CD14-positive monocyte (primary cell): ENCODE measurements at regions not wholly inside any gene's neighbourhood (a gene's known extent, or its start where the extent isn't known, plus 50 kb on each side); places are given as distances from the start of the nearest gene placed in this dataset.

Experiments
- DNase-seq, 3 donors: peaks; one replicate each; pipeline ENCODE4 v3.0.0-alpha.2; 2011 to 2022
- H2AFZ ChIP-seq: 2 replicates; pipeline ENCODE4 v1.6.0; 2012; ENCODE audit warnings: mild to moderate bottlenecking, low read depth, low read length, inconsistent platforms; ENCODE audit not compliant: insufficient read depth, poor library complexity, severe bottlenecking
- H3K27ac ChIP-seq, 2 donors: 1 replicate in 1 of 2; 2 replicates in 1 of 2; pipeline ENCODE4 v1.5.1; 2012 to 2013; ENCODE audit warnings: low read length in 2 of 2, control low read depth in 1 of 2, inconsistent platforms in 1 of 2, low read depth in 1 of 2, mild to moderate bottlenecking in 1 of 2
- H3K27me3 ChIP-seq, 2 donors: one replicate each; pipeline versions ENCODE4 v1.6.0 to v1.6.1; 2011 to 2013; ENCODE audit warnings: low read length in 2 of 2; ENCODE audit not compliant: control insufficient read depth in 2 of 2, insufficient read depth in 2 of 2
- H3K36me3 ChIP-seq, 2 donors: replicated peaks in 1 of 2; 1 replicate in 1 of 2; 2 replicates in 1 of 2; pipeline versions ENCODE4 v1.5.1 to v1.6.1; 2012 to 2013; ENCODE audit warnings: low read length in 2 of 2, control low read depth in 1 of 2, inconsistent platforms in 1 of 2, mild to moderate bottlenecking in 1 of 2; ENCODE audit not compliant: insufficient read depth in 2 of 2, control insufficient read depth in 1 of 2
- H3K4me1 ChIP-seq, 2 donors: 1 replicate in 1 of 2; 2 replicates in 1 of 2; pipeline versions ENCODE4 v1.5.1 to v1.6.1; 2012 to 2013; ENCODE audit warnings: low read length in 2 of 2, control low read depth in 1 of 2, inconsistent platforms in 1 of 2, mild to moderate bottlenecking in 1 of 2, moderate library complexity in 1 of 2; ENCODE audit not compliant: insufficient read depth in 2 of 2, control insufficient read depth in 1 of 2
- H3K4me2 ChIP-seq: replicated peaks from 2 replicates; pipeline ENCODE3; 2012; ENCODE audit warnings: low read length, moderate library complexity, mild to moderate bottlenecking; ENCODE audit not compliant: poor library complexity, severe bottlenecking; ENCODE audit errors: extremely low read depth
- H3K4me3 ChIP-seq, 3 experiments: fragments of 200-600 bp in 1 of 3; sonication (generic) in 1 of 3; replicated peaks in 1 of 3; 1 replicate in 2 of 3; 2 replicates in 1 of 3; pipeline ENCODE4 v1.5.1; 2011 to 2013; ENCODE audit warnings: low read length in 3 of 3, mild to moderate bottlenecking in 3 of 3, control low read depth in 2 of 3, low read depth in 2 of 3, inconsistent platforms in 1 of 3, moderate library complexity in 1 of 3
- H3K79me2 ChIP-seq: 2 replicates; pipeline ENCODE4 v1.6.0; 2012; ENCODE audit warnings: mild to moderate bottlenecking, control low read depth, inconsistent platforms, low read length, moderate library complexity; ENCODE audit not compliant: insufficient read depth
- H3K9ac ChIP-seq: 2 replicates; pipeline ENCODE4 v1.6.0; 2017; ENCODE audit warnings: low read length, mild to moderate bottlenecking; ENCODE audit not compliant: insufficient read depth, poor library complexity, severe bottlenecking
- H3K9me3 ChIP-seq, 2 donors: replicated peaks in 1 of 2; 1 replicate in 1 of 2; 2 replicates in 1 of 2; pipeline versions ENCODE4 v1.5.1 to v1.6.1; 2012 to 2013; ENCODE audit warnings: low read length in 2 of 2, control low read depth in 1 of 2; ENCODE audit not compliant: control insufficient read depth in 1 of 2, insufficient read depth in 1 of 2
- H4K20me1 ChIP-seq: 2 replicates; pipeline ENCODE4 v1.6.0; 2012; ENCODE audit warnings: mild to moderate bottlenecking, low read length, control low read depth, moderate library complexity; ENCODE audit not compliant: insufficient read depth
- H3K27ac Mint-ChIP-seq, 7 donors: one replicate each; pipeline ENCODE4 v1.8.0; 2020; ENCODE audit warnings: mild to moderate bottlenecking in 7 of 7, mixed read lengths in 7 of 7, moderate library complexity in 6 of 7, inconsistent platforms in 2 of 7
- H3K27me3 Mint-ChIP-seq, 3 donors: one replicate each; pipeline ENCODE4 v1.8.0; 2021 to 2022; ENCODE audit warnings: low read depth in 3 of 3, mild to moderate bottlenecking in 3 of 3, mixed read lengths in 3 of 3, moderate library complexity in 3 of 3, inconsistent platforms in 1 of 3
- H3K36me3 Mint-ChIP-seq, 2 donors: one replicate each; pipeline ENCODE4 v1.8.0; 2020; ENCODE audit warnings: mixed read lengths in 2 of 2, inconsistent platforms in 1 of 2, mild to moderate bottlenecking in 1 of 2
- H3K4me1 Mint-ChIP-seq: one replicate; pipeline ENCODE4 v1.8.0; 2020; ENCODE audit warnings: mild to moderate bottlenecking, mixed read lengths
- H3K4me3 Mint-ChIP-seq, 2 donors: one replicate each; pipeline ENCODE4 v1.8.0; 2020; ENCODE audit warnings: mild to moderate bottlenecking in 2 of 2, mixed read lengths in 2 of 2, moderate library complexity in 1 of 2
- H3K9me3 Mint-ChIP-seq, 7 donors: one replicate each; pipeline ENCODE4 v1.8.0; 2020 to 2022; ENCODE audit warnings: mixed read lengths in 7 of 7, mild to moderate bottlenecking in 6 of 7, moderate library complexity in 6 of 7, inconsistent platforms in 2 of 7
- WGBS: methylation state at CpG from one replicate; pipeline ENCODE4 v1.1.5; 2013; ENCODE audit warnings: missing lambda C conversion rate; ENCODE audit not compliant: insufficient coverage; 5-methylcytosine and 5-hydroxymethylcytosine counted together
- intact Hi-C, 2 donors: fragments of 100-400 bp; cut with micrococcal nuclease; formaldehyde crosslinking; loops; one replicate each; pipeline versions ENCODE4 v1.15.0 to v1.15.1; 2023
- TF ChIP-seq, protein P1 (sequence below): fragments of 200-600 bp; IDR thresholded peaks from one replicate; pipeline ENCODE4 v1.8.0; 2022; ENCODE audit warnings: antibody characterized with exemption, mild to moderate bottlenecking

DNA sequence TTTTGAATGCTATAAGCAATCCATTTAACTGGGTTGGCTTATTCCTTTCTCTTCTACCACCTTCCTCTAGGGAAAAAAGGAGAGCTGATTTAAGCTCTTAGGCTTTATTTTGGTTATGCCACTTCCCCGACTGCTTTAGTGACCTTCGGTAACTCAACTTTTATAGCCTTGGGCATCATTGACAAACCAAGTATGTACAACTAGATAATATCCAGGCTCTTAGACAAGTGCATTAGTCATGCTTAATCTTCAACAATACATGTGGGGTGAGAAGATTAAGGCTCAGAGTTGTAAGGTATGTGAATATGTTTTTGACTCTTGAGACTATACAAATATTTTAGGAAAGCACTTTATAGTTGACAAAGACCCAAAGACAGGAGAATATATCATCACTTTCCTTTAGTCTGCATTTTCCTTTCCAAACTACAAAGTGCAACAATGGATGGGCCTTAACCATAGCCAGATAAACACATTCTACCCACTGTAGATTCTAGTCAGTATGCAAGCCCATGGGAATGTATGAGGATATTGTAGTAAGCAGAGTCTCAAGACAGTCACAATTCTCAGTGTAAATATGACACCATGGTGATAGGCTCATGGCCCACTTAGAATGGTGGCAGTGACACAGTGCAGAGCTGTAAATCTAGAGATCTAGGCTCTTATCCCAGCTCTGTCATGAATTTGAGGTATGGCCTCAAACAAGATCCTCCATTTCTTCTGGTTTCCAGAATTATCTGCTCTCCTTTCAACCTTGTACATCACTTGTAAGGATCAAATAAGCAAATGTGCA, 1117.3 kb downstream of the SORCS3 start:
- H3K9me3 ChIP-seq = peaks cover 0 to 5% of the 10 kb centered on the region in 2 donors
- TF ChIP-seq, protein P1, sequence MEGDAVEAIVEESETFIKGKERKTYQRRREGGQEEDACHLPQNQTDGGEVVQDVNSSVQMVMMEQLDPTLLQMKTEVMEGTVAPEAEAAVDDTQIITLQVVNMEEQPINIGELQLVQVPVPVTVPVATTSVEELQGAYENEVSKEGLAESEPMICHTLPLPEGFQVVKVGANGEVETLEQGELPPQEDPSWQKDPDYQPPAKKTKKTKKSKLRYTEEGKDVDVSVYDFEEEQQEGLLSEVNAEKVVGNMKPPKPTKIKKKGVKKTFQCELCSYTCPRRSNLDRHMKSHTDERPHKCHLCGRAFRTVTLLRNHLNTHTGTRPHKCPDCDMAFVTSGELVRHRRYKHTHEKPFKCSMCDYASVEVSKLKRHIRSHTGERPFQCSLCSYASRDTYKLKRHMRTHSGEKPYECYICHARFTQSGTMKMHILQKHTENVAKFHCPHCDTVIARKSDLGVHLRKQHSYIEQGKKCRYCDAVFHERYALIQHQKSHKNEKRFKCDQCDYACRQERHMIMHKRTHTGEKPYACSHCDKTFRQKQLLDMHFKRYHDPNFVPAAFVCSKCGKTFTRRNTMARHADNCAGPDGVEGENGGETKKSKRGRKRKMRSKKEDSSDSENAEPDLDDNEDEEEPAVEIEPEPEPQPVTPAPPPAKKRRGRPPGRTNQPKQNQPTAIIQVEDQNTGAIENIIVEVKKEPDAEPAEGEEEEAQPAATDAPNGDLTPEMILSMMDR = no peak
- Mint-ChIP-seq H3K4me1 (no peaks in the 10 kb centered on the region), H3K4me3 (no peak overlapping the region), H3K27me3 (no peaks in the 10 kb centered on the region), H3K36me3 (no peaks in the 10 kb centered on the region), H3K9me3 (peaks cover 0 to 3% (median 2%) of the 10 kb centered on the region in 7 donors), H3K27ac (no peak overlapping the region)
- H3K4me3 ChIP-seq = no peak overlapping the region
- no peak overlapping the region for H3K4me2 ChIP-seq
- intact Hi-C loops = no loop called here
- WGBS = no CpG with 5 or more reads among the region's 2 CpGs
- no peak overlapping the region for H2AFZ ChIP-seq
- no peak overlapping the region for H3K9ac ChIP-seq
- DNase-seq = no peak
- H3K4me1 ChIP-seq = no peaks in the 10 kb centered on the region
- H3K79me2 ChIP-seq = no peaks in the 10 kb centered on the region
- no peaks in the 10 kb centered on the region for H4K20me1 ChIP-seq
- H3K27ac ChIP-seq = no peak overlapping the region
- no peaks in the 10 kb centered on the region for H3K27me3 ChIP-seq
- no peaks in the 10 kb centered on the region for H3K36me3 ChIP-seq

DNA sequence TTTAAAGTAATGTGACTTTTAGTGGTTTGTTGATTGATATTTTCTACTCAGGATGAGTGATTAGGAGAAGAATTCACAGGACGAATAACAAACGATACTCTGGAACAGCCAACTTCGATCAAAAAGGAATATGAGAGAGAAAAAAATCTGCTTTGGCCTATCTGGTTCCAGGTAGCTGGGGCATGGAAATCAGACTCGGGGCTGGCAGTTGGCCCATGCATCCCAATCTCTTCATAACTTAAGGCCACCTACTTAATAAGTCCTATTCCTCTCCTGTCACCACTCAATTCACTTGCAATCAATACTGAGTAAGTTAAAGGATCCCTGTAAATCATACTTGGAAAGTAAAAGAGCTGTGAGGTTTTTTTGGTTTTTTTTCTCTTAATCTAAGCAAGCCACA, 1116.2 kb downstream of the SORCS3 start:
- Histone ChIP-seq H3K36me3 (no peaks in the 10 kb centered on the region), H3K27me3 (no peaks in the 10 kb centered on the region), H3K4me2 (no peak overlapping the region), H3K79me2 (no peaks in the 10 kb centered on the region), H3K4me1 (no peaks in the 10 kb centered on the region), H4K20me1 (no peaks in the 10 kb centered on the region), H3K4me3 (no peak overlapping the region), H2AFZ (no peak overlapping the region), H3K27ac (no peak overlapping the region), H3K9me3 (peaks cover 0 to 5% of the 10 kb centered on the region in 2 donors), H3K9ac (no peak overlapping the region)
- Mint-ChIP-seq H3K4me3 (no peak overlapping the region), H3K36me3 (no peaks in the 10 kb centered on the region), H3K27ac (no peak overlapping the region), H3K4me1 (no peaks in the 10 kb centered on the region), H3K9me3 (peaks cover 0 to 3% (median 2%) of the 10 kb centered on the region in 7 donors), H3K27me3 (no peaks in the 10 kb centered on the region)
- no peak for DNase-seq
- TF ChIP-seq, protein P1 = no peak
- no CpG with 5 or more reads among the region's 4 CpGs for WGBS
- intact Hi-C loops = no loop called here
